Kasumi-1 (cell line): ENCODE measurements at regions not wholly inside any gene's neighbourhood (a gene's known extent, or its start where the extent isn't known, plus 50 kb on each side); places are given as distances from the start of the nearest gene placed in this dataset.

Experiments used
- DNase-seq, 2 experiments: peaks; one replicate each; lab custom pipeline; 2025; lab: John Stamatoyannopoulos, UW

- peak; percentile 40 to 42 for DNase-seq
Observed at GRCh38 chr4:24476282-24476681, 108.1 kb downstream of the DHX15 start.

GRCh38 chr4:24475756-24476155 lies 108.6 kb downstream of the DHX15 start:
- no peak for DNase-seq

GRCh38 chr4:24473309-24473721 lies 111.0 kb downstream of the DHX15 start:
- peak; percentile 68 to 79 for DNase-seq

DNA sequence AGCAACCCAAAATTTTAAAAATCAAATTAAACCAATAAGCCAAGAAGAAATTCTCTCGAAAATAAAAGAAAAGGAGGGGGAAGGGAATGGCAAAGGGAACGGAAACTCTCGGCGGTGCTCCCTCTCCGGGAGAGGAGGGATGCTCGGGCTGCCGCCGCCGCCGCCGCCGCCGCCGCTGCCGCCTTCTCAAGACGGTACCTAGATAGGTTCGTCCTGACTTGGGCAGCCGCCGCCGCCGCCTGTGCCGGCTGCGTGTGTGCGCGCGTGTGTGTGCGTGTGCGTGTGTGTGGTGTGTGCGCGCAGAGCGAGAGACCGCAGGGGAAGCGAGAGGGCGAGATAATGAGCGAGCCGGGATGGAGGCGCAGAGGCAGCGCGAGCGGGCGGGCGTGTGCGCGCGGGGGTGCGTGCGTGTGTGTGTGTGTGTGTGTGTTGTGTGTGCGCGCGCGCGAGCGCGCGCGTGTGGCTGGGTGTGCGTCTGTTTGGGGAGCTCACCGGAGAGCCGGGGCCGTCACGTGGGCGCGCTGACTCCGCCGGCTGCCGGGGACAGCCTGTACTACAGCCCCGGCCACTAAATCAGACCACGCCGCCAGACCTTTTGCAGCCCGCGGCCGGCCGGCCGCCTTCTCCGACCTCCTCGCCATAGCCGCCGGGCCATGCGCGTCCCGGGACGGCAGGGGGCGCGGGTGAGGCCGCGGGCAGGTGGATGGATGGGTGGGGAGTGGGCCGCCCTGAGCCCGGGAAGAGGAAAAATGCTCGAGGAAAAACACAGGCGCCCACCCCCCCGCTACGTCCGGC lies 111.6 kb downstream of the DHX15 start:
- peak; percentile 45 to 53 for DNase-seq

DNA sequence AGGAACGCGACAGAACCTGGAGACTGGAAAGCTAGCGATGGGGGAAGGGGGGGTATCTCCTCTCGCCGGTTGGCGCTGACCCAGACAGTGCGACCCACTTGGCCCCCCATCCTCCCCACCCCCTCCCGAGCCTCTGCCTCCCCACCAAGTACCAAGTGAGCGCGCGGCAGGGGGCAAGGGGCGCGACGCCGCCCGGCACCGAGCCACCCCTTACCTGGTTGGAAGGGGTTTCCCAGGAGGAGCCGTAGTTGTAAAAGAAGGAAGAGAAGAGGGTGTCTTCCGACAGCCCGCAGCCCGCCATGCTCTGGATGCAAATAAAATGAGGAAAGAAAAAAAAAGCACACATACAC lies 112.2 kb downstream of the DHX15 start:
- peak in 1 of 2 experiments; percentile 45 for DNase-seq

DNA sequence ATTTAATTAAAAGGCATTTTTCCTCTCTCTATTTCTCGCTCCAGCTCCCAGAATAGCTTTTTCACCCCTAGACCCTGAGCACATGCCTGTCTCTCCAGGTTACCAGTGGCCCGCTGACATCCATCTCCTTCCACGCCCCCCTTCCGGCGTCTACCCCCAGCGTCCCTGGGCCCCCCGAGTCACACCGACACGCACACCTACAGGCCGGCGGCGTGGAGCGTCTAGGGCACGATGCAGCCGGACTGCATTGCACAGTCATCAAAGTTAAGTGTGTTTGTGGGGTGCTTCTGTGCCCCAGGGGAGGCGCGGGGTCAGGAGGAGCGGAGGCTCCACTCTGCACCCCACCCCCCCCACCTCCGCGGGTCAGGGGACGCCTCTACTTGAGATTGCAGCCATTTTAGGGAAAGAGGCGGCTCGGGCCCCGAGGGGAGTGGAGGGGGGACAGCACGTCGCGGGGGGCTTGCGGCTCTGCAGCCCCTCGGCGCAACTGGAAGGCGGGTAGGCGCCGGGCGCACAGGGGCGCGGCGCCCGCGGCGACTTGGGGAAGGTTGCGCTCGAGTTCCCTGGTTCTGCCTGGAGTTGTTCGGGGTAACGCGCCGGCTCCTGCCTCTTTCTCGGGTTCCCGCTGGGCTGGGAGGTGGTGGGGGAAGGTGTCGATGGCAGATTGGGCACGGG lies 112.7 kb downstream of the DHX15 start:
- no peak for DNase-seq

DNA sequence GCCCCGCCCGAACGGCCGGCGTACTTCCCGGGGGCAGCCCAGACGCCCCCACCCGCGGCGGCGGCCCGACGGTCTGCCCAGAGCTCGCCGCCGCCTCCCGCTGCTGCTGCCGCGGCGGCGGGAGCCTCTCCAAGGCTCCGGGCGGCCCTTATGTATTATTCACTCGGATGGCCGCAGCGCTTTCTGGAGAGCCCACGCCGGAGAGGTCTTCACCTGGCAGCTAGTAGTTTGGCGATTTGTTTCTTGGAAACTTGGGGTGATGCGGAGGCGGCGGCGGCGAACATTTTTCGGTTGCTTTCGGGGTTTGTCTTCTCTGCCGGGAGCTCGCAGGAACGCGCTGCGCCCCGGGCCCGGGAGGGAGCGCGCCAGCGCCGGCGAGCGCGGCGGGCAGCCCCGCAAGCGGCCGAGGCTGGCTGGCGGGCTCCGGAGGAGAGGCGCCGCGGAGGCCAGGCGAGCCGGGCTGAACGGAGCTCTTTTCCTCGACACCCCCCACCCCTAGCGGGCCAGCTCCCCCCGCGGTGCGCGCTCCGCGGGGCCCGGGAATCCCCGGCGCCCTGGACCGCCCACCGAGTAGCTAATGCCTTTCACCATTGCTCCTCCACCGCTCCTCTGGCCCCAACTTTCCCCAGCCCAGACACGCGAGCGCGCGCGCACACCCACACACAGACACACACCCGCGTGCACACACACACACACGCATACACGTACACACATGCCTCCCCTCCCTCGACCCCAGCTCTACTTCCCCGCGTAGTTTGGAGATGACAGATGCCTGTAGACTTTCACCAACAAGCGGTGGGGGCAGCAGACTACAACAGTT lies 113.5 kb downstream of the DHX15 start:
- peak; percentile 27 to 42 for DNase-seq

DNA sequence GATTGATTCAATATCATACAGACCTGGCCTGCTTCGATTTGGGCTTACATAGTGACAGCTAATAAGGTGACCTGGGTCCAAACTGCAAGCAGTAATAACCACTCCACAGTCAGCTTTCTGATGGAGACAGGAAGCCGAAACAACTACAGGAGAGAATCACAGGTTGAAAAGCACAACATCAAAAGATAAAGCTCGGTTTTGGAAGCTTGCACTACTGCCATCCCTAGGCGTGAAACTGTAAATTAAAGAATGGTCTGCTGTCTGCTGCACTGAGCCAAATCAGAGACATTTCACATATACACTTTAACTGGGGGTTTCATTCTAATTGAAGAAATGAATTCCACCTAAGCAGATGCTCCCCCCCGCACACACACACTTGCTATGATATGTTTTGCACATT lies 116.3 kb downstream of the DHX15 start:
- DNase-seq, result no peak

DNA sequence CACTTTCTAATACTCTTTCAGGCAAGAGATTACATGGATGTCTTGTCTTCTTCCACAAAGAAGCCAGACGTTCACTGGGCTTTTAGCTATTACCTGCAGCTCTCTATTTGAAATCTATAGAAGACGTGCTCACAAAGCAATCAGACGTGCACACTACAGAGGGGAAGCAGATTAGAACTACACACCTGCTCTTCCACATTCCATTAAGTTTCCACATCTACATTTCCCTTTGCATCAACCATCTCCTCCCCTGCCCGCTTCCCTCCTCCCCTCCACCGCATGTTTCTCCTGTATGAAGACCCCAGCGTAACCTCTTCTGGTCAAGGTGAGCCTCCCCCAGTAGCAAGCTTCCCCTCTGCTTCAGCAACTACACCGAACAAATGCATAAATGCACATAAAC lies 119.8 kb downstream of the DHX15 start:
- no peak for DNase-seq

GRCh38 chr4:24456431-24456830 lies 127.9 kb downstream of the DHX15 start:
- DNase-seq, result no peak

GRCh38 chr4:24453951-24454350 lies 130.4 kb downstream of the DHX15 start:
- no peak for DNase-seq

DNA sequence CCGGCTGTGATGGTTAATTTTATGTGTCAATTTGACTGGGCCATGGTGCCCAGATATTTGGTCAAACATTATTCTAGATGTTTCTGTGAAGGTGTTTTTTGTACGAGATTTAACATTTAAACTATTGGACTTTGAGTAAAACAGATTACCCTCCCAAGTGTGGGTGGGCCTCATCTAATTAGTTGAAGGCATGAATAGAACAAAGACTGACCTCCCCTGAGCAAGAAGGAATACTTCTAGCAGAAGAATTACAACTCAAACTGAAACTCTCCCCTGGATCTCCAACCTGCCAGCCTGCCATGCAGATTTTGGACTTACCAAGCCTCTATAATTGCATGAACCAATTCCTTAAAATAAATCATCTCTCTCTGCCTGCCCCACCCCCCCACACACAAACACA lies 132.5 kb downstream of the DHX15 start:
- DNase-seq, result no peak

DNA sequence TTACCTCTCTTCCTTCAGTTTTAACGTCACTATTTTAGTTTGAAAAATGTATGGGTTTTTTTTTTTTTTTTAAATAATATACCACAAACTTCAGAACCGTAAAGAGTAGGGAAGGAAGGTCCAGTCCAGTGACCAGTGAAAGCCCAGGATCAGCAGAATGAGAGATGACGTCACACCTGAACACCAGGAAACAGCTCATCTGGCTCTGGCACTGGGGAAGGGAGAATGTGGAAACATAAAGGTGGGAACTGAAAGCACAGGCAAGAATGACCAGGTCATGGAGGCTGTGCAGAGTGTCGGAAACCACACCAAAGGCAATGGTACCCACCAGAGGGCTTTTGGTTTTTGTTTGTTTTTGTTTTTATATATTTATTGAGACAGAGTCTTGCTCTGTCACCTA lies 141.2 kb downstream of the DHX15 start:
- DNase-seq, result no peak

- no peak for DNase-seq
Observed at GRCh38 chr4:24440765-24441164, 143.6 kb downstream of the DHX15 start.

GRCh38 chr4:24434241-24434640 lies 150.1 kb downstream of the DHX15 start:
- no peak for DNase-seq

- DNase-seq, result no peak
Observed at GRCh38 chr4:24433515-24434214, 150.7 kb downstream of the DHX15 start.

GRCh38 chr4:24428850-24429249 lies 155.5 kb downstream of the DHX15 start:
- no peak for DNase-seq

GRCh38 chr4:24426557-24426956 lies 157.8 kb downstream of the DHX15 start:
- DNase-seq, result no peak

- DNase-seq, result no peak
Observed at GRCh38 chr4:24425863-24426262, 158.5 kb downstream of the DHX15 start.

DNA sequence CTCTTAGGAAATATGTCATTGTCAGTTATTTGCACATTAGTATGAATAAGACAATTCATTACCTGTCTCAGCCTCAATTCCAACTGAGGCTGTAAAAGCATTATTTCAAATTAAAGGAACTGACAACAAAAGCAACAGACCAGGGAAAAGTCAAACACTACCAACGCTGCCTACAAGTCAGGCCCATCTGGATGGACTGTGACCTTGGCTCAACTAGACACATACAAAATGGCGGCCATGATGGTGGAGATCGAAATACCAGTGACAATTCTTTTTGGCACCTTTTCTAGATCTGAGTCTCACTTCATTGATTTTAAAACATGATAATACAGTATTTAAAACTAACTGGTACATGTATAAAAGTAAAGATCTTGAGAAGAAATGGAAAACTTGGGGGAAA lies 160.7 kb downstream of the DHX15 start:
- no peak for DNase-seq

DNA sequence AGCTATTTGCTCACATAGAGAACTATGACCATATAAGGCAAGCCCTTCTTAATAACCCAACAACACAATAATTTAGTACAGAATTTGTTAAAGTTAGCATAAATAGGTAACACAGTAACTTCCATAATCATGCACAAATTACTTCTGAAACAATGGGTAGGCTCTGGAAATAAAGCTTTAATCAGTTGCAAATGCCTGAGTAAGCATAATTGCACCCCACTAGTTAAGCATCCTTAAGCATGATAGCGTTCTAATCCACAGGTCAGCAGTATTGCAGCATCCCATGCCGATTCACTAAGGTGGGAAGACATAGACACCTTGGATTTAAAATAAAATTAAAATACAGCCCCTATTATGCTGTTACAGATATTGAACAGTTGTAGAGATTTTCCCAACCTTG lies 161.7 kb downstream of the DHX15 start:
- no peak for DNase-seq
